B cell (primary cell): ENCODE measurements at regions not wholly inside any gene's neighbourhood (a gene's known extent, or its start where the extent isn't known, plus 50 kb on each side); places are given as distances from the start of the nearest gene placed in this dataset.

Experiments used
- ATAC-seq: fragments of 200-7000 bp; cut with Tn5 transposase; one replicate; pipeline ENCODE4 v1.10.0; 2021; ENCODE audit warnings: low read depth, mild to moderate bottlenecking, moderate number of reproducible peaks, moderate library complexity
- CTCF ChIA-PET: fragments of 350-600 bp; sonication (Branson Sonifier 250); formaldehyde crosslinking; loops from one replicate; lab custom pipeline; 2021; ENCODE audit warnings: antibody characterized with exemption, inconsistent platforms; lab: Charles Lee
- POLR2A ChIA-PET: fragments of 350-600 bp; sonication (Branson Sonifier 250); formaldehyde crosslinking; loops from one replicate; lab custom pipeline; 2021; ENCODE audit warnings: antibody characterized with exemption; lab: Charles Lee
- DNase-seq: peaks from one replicate; pipeline ENCODE4 v3.0.0; 2013
- H2AFZ ChIP-seq: 2 replicates; pipeline ENCODE4 v1.6.1; 2012; ENCODE audit warnings: mild to moderate bottlenecking, low read depth, low read length; ENCODE audit not compliant: insufficient read depth, poor library complexity, severe bottlenecking
- H3K27ac ChIP-seq, 2 donors: 1 replicate in 1 of 2; 2 replicates in 1 of 2; pipeline ENCODE4 v1.5.1; 2012 to 2013; ENCODE audit warnings: low read length in 2 of 2, mild to moderate bottlenecking in 2 of 2, moderate library complexity in 1 of 2
- H3K27me3 ChIP-seq, 4 experiments: fragments of 200-600 bp in 1 of 4; sonication (generic) in 1 of 4; replicated peaks in 1 of 4; 1 replicate in 2 of 4; 2 replicates in 2 of 4; pipeline versions ENCODE4 v1.6.1 to v1.7.0; 2013 to 2016; ENCODE audit warnings: low read length in 3 of 4, mild to moderate bottlenecking in 2 of 4, mixed read lengths in 1 of 4, moderate library complexity in 1 of 4; ENCODE audit not compliant: insufficient read depth in 4 of 4, control insufficient read depth in 3 of 4; ENCODE audit errors: control extremely low read depth in 1 of 4
- H3K36me3 ChIP-seq, 2 experiments: replicated peaks in 1 of 2; 1 replicate in 1 of 2; 2 replicates in 1 of 2; pipeline versions ENCODE4 v1.6.1 to v1.7.1; 2013; ENCODE audit warnings: low read length in 1 of 2; ENCODE audit not compliant: insufficient read depth in 2 of 2, control insufficient read depth in 1 of 2; ENCODE audit errors: control extremely low read depth in 1 of 2, extremely low read depth in 1 of 2
- H3K4me1 ChIP-seq, 2 donors: fragments of 200-600 bp in 1 of 2; sonication (generic) in 1 of 2; 1 replicate in 1 of 2; 2 replicates in 1 of 2; pipeline versions ENCODE4 v1.5.1 to v1.6.1; 2013 to 2017; ENCODE audit warnings: low read length in 2 of 2; ENCODE audit not compliant: control insufficient read depth in 2 of 2, insufficient read depth in 2 of 2
- H3K4me2 ChIP-seq: replicated peaks from 2 replicates; pipeline ENCODE3; 2012; ENCODE audit warnings: mild to moderate bottlenecking, low read depth, low read length; ENCODE audit not compliant: poor library complexity, severe bottlenecking
- H3K4me3 ChIP-seq, 5 experiments: fragments of 200-600 bp in 1 of 5; sonication (generic) in 1 of 5; 1 replicate in 3 of 5; 2 replicates in 2 of 5; pipeline versions ENCODE4 v1.5.1 to v1.7.0; 2011 to 2016; ENCODE audit warnings: low read length in 4 of 5, mild to moderate bottlenecking in 4 of 5, low read depth in 2 of 5, control low read depth in 1 of 5, moderate library complexity in 1 of 5; ENCODE audit not compliant: insufficient read depth in 1 of 5; ENCODE audit errors: control extremely low read depth in 1 of 5, extremely low read depth in 1 of 5
- H3K79me2 ChIP-seq: fragments of 200-600 bp; sonication (generic); one replicate; pipeline ENCODE4 v1.6.0; 2016; ENCODE audit warnings: low read length; ENCODE audit not compliant: control insufficient read depth, insufficient read depth
- H3K9ac ChIP-seq: fragments of 200-600 bp; sonication (generic); 2 replicates; pipeline ENCODE4 v1.6.1; 2017; ENCODE audit warnings: mild to moderate bottlenecking, low read length, moderate library complexity
- H3K9me3 ChIP-seq, 3 donors: one replicate each; pipeline versions ENCODE4 v1.6.1 to v1.7.1; 2013; ENCODE audit warnings: low read length in 2 of 3; ENCODE audit not compliant: control insufficient read depth in 2 of 3, insufficient read depth in 1 of 3; ENCODE audit errors: control extremely low read depth in 1 of 3
- H4K20me1 ChIP-seq: 2 replicates; pipeline ENCODE4 v1.6.0; 2012; ENCODE audit warnings: mild to moderate bottlenecking, low read length; ENCODE audit not compliant: insufficient read depth, control insufficient read depth, poor library complexity, severe bottlenecking
- H3K27ac Mint-ChIP-seq: one replicate; pipeline ENCODE4 v1.8.0; 2021; ENCODE audit warnings: mixed read lengths
- H3K27me3 Mint-ChIP-seq: one replicate; pipeline ENCODE4 v1.8.0; 2021; ENCODE audit warnings: mixed read lengths
- H3K4me1 Mint-ChIP-seq: one replicate; pipeline ENCODE4 v1.8.0; 2021; ENCODE audit warnings: mixed read lengths
- H3K4me3 Mint-ChIP-seq: one replicate; pipeline ENCODE4 v1.8.0; 2021; ENCODE audit warnings: mixed read lengths
- H3K9me3 Mint-ChIP-seq: one replicate; pipeline ENCODE4 v1.8.0; 2022; ENCODE audit warnings: mixed read lengths; ENCODE audit not compliant: insufficient read depth
- CTCF ChIP-seq: fragments of 200-600 bp; IDR thresholded peaks from one replicate; pipeline ENCODE4 v1.8.0; 2022; ENCODE audit warnings: antibody characterized with exemption, mild to moderate bottlenecking
- EZH2 ChIP-seq: IDR thresholded peaks from 2 replicates; pipeline ENCODE4 v1.6.1; 2012; ENCODE audit warnings: borderline replicate concordance, low read depth, mild to moderate bottlenecking, moderate library complexity, low read length; ENCODE audit not compliant: insufficient read depth, poor library complexity, severe bottlenecking
- WGBS: methylation state at CpG from one replicate; pipeline ENCODE4 v1.1.5; 2013; ENCODE audit warnings: missing lambda C conversion rate; ENCODE audit not compliant: insufficient coverage; 5-methylcytosine and 5-hydroxymethylcytosine counted together
- intact Hi-C: fragments of 100-400 bp; cut with micrococcal nuclease; formaldehyde crosslinking; loops from one replicate; pipeline ENCODE4 v1.10.0; 2022

- ChIA-PET CTCF (interaction anchor here (1.7 kb wide), 1 partner anchor 175 kb away, joined by 6 read pairs; no protein-coding TSS in a partner anchor), POLR2A (no interaction called here)
- Mint-ChIP-seq H3K4me1 (peaks cover 4% of the 10 kb centered on the region), H3K27ac (no peak overlapping the region), H3K9me3 (no peaks in the 10 kb centered on the region), H3K4me3 (no peak overlapping the region), H3K27me3 (peaks cover 5% of the 10 kb centered on the region)
- H3K27me3 ChIP-seq, result no peaks in the 10 kb centered on the region
- ATAC-seq (no peak), DNase-seq (no peak)
- H3K27ac ChIP-seq, result no peak overlapping the region
- H3K4me3 ChIP-seq, result no peak overlapping the region
- intact Hi-C loops, result no loop called here
- H4K20me1 ChIP-seq, result no peaks in the 10 kb centered on the region
- H3K4me2 ChIP-seq, result no peak overlapping the region
- H3K79me2 ChIP-seq, result no peaks in the 10 kb centered on the region
- no peak overlapping the region for H3K9ac ChIP-seq
- H3K9me3 ChIP-seq, result no peaks in the 10 kb centered on the region
- WGBS, result 82% methylated on average over 3 of the region's 6 CpGs
- no peak for TF ChIP-seq EZH2
- TF ChIP-seq CTCF, result no peak
- H2AFZ ChIP-seq, result no peak overlapping the region
- peaks cover 0 to 4% of the 10 kb centered on the region in 2 donors for H3K4me1 ChIP-seq
- no peaks in the 10 kb centered on the region for H3K36me3 ChIP-seq
Measured at GRCh38 chr12:76618031-76618430, 58.5 kb upstream of the OSBPL8 start.

- POLR2A ChIA-PET, result no interaction called here
- Histone ChIP-seq H3K9ac (no peak overlapping the region), H3K4me2 (no peak overlapping the region), H3K27me3 (no peaks in the 10 kb centered on the region), H3K79me2 (no peaks in the 10 kb centered on the region), H4K20me1 (no peaks in the 10 kb centered on the region), H3K9me3 (no peaks in the 10 kb centered on the region), H3K36me3 (no peaks in the 10 kb centered on the region), H3K27ac (no peak overlapping the region), H3K4me1 (peaks cover 0 to 4% of the 10 kb centered on the region in 2 donors), H3K4me3 (no peak overlapping the region), H2AFZ (peak overlapping the region; percentile 5)
- CTCF ChIA-PET, result interaction anchor here (0.6 to 3.5 kb wide), 30 partner anchors 8 to 393 kb away, joined by 3 to 166 read pairs (median 4); partner anchors contain the start of gene ZDHHC17
- TF ChIP-seq EZH2 (no peak), CTCF (peak; percentile 99)
- WGBS, result 33% methylated on average over 1 of the region's 1 CpG
- H3K4me3 Mint-ChIP-seq, result no peak overlapping the region
- peaks cover 4% of the 10 kb centered on the region for H3K4me1 Mint-ChIP-seq
- H3K9me3 Mint-ChIP-seq, result no peaks in the 10 kb centered on the region
- no peaks in the 10 kb centered on the region for H3K27me3 Mint-ChIP-seq
- intact Hi-C loops, result loop anchor here (1.0 to 5.0 kb wide), 2 partner anchors 170 to 306 kb away; no protein-coding TSS in a partner anchor
- ATAC-seq (peak; percentile 87), DNase-seq (peak; percentile 75)
- no peak overlapping the region for H3K27ac Mint-ChIP-seq
Measured at GRCh38 chr12:76621582-76622024, 62.0 kb upstream of the OSBPL8 start.
